Germinal center (tissue), 1 donor: ENCODE measurements at regions not wholly inside any gene's neighbourhood (a gene's known extent, or its start where the extent isn't known, plus 50 kb on each side); places are given as distances from the start of the nearest gene placed in this dataset.

Experiments
- DNase-seq: peaks from one replicate; pipeline ENCODE4 v3.0.0; 2012; ENCODE audit warnings: mixed read lengths, low spot score

- DNase-seq: no peak
These were observed 564.5 kb downstream of the FGF9 start for GRCh38 chr13:22235285-22235949.

- no peak for DNase-seq
These were observed 565.0 kb downstream of the FGF9 start for GRCh38 chr13:22235950-22236290.

- DNase-seq: no peak
These were observed 567.4 kb downstream of the FGF9 start for GRCh38 chr13:22238269-22238668.

GRCh38 chr13:22240716-22241115 is 569.8 kb downstream of the FGF9 start:
- no peak for DNase-seq

GRCh38 chr13:22243469-22244163 is 572.7 kb downstream of the FGF9 start:
- no peak for DNase-seq

GRCh38 chr13:22252281-22252830 is 581.5 kb downstream of the FGF9 start:
- DNase-seq: no peak

GRCh38 chr13:22253107-22253506 is 582.2 kb downstream of the FGF9 start:
- DNase-seq: no peak

- no peak for DNase-seq
These were observed 585.3 kb downstream of the FGF9 start for GRCh38 chr13:22256111-22256639.

GRCh38 chr13:22262001-22262885 is 591.4 kb downstream of the FGF9 start:
- DNase-seq: no peak

GRCh38 chr13:22263185-22263584 is 592.3 kb downstream of the FGF9 start:
- DNase-seq: no peak

- DNase-seq: no peak
These were observed 594.7 kb downstream of the FGF9 start for GRCh38 chr13:22265563-22265962.

GRCh38 chr13:22270881-22271280 is 600.0 kb downstream of the FGF9 start:
- no peak for DNase-seq

GRCh38 chr13:22271903-22272302 is 601.0 kb downstream of the FGF9 start:
- no peak for DNase-seq

- DNase-seq: no peak
These were observed 604.5 kb downstream of the FGF9 start for GRCh38 chr13:22275393-22275792.

- no peak for DNase-seq
These were observed 605.7 kb downstream of the FGF9 start for GRCh38 chr13:22276616-22277015.

- DNase-seq: no peak
These were observed 607.6 kb downstream of the FGF9 start for GRCh38 chr13:22278336-22278929.

GRCh38 chr13:22285867-22286266 is 615.0 kb downstream of the FGF9 start:
- no peak for DNase-seq

- no peak for DNase-seq
These were observed 615.5 kb downstream of the FGF9 start for GRCh38 chr13:22286338-22286737.

- DNase-seq: no peak
These were observed 616.6 kb downstream of the FGF9 start for GRCh38 chr13:22287343-22287920.

- DNase-seq: no peak
These were observed 617.6 kb downstream of the FGF9 start for GRCh38 chr13:22288496-22288895.

- no peak for DNase-seq
These were observed 618.8 kb downstream of the FGF9 start for GRCh38 chr13:22289711-22290110.

GRCh38 chr13:22298530-22298929 is 627.7 kb downstream of the FGF9 start:
- DNase-seq: no peak
